ENCODE measurements at regions not wholly inside any gene's neighbourhood (a gene's known extent, or its start where the extent isn't known, plus 50 kb on each side); places are given as distances from the start of the nearest gene placed in this dataset.

DNA sequence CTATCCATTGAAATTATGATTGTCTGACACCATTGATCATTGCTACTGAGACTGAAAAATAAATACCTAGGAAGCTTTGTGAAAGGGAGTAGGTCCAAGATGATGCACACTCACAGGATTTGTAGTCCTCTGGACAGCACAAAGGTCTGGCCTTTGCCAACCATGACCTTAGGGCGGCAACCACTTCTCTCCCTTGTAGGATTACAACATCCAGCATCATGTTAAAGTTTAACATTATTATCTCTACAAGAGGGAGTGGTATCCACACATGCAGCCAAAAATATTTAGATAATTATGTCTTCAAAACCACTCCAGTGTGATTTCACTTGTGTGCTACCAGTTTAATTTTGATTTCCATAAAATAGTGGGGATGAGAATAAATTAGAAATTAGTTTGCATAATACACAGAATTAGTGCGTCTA lies 51.1 kb upstream of the NHSL1 start:
- DNase-seq (ENCODE audit: low spot score), result no peak

GRCh38 chr6:138554146-138554545 lies 54.9 kb upstream of the NHSL1 start:
- no peak for DNase-seq (ENCODE audit: low spot score)

- DNase-seq (ENCODE audit: low spot score), result no peak
These were observed 56.2 kb upstream of the NHSL1 start for GRCh38 chr6:138555421-138555988.

- DNase-seq (ENCODE audit: low spot score), result no peak
These were observed 57.9 kb upstream of the NHSL1 start for GRCh38 chr6:138557147-138557546.

GRCh38 chr6:138559143-138559542 lies 59.8 kb upstream of the NHSL1 start:
- DNase-seq (ENCODE audit: low spot score), result no peak

DNA sequence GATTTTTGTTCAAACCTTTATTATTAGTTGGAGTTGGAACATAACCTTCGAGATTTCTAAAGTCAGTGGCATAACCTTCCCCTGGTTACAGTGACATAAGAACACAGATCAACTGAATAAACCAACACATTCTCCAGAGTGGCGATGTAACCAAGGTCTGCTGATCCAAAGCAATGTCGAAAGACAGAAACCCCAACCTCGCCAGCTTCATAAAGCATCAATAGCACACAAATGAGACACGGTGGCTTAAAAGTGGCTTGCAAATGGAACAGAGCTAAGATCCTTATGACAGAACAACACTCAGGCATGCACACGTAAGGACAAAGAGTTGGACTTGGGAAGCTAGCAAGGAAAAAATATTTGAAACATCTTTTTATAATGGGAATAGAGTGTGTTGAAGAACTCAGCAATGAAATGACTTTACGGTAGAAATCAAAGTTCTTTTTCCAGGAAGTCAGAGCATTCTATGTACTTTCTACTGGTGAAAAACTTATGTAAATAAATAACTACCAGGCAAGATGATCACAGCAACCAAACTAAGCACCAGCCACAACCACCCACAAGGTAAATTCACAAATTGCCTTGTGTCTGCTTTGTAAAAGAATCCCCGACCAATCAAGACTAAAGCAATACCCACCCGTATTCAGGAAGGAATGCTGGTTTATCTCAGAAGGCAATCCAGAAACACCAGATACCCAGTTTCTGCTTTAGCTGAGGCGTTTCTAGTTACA lies 61.0 kb upstream of the NHSL1 start:
- DNase-seq (ENCODE audit: low spot score), result no peak

GRCh38 chr6:138562691-138563090 lies 63.4 kb upstream of the NHSL1 start:
- DNase-seq (ENCODE audit: low spot score), result no peak

DNA sequence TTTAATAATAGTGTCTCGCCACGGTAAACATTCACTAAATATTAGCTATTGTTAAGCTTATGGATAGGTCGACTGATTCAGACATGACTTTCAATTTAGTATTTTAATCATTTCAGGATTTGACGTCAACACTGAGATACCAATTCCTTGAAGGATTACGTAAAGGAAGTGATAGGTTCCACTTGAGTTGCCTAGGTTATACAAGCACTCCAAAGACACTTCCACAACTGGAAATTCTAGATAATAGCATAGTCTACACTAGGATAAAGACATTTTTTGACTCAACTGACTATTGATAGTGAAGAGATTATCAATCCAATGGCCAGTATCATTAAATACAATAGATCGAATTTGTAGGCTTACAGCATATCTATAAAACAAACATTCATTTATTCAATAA lies 63.9 kb upstream of the NHSL1 start:
- DNase-seq (ENCODE audit: low spot score), result no peak

DNA sequence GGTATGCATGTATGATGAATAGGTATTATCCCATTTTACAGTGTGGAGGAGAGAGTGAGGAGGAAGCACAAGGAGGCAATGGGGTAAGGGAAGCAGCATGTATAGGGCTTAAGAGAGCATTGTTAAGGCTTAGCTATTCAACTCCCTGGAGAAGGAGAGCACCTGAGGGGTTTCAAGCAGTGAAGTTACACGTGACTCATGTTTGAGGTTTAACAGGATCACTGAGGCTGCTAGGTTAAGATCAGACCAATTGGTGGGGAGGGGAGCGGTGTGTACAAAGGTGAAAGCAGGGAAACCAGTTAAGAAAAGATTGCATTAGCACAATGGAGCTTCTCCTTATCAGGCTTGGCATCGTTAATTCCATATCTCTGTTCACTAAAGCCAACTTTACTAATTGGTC lies 64.4 kb upstream of the NHSL1 start:
- DNase-seq (ENCODE audit: low spot score), result no peak

DNA sequence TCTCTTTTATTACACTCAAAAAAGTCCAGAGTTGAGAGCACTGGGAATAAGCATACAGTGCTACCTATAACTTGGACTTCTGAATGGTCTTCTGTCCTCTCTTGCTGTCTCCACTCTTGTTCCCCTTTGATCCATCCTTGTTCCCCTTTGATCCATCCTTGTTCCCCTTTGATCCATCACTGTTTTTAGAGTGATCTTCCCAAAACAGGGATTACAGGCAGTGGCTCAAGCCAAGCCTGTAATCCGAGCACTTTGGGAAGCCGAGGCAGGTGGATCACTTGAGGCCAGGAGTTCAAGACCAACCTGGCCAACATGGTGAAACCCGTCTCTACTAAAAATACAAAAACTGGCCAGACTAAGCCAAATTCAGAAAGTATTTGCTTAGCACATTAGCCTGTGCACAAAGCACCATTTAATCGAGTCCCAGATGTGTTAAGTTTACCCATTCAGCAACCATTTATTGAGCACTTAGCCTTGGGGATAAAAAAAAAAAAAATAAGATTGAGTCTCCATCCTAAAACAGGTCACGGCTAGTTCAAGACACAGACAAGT lies 65.0 kb upstream of the NHSL1 start:
- no peak for DNase-seq (ENCODE audit: low spot score)

DNA sequence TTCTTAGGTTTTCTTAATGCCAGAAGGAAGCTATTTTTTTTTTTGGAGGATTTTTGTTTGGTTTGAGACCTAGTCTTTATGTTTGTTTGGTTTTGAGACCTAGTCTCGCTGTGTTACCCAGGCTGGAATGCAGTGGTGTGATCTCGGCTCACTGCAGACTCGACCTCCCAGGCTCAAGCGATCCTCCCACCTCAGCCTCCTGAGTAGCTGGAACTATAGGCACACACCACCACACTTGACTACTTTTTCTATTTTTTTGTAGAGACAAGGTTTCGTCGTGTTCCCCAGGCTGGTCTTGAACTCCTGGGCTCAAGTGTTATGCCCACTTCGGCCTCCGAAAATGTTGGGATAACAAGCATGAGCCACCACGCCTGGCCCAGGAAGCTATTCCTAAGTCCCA lies 67.8 kb upstream of the NHSL1 start:
- DNase-seq (ENCODE audit: low spot score), result no peak

DNA sequence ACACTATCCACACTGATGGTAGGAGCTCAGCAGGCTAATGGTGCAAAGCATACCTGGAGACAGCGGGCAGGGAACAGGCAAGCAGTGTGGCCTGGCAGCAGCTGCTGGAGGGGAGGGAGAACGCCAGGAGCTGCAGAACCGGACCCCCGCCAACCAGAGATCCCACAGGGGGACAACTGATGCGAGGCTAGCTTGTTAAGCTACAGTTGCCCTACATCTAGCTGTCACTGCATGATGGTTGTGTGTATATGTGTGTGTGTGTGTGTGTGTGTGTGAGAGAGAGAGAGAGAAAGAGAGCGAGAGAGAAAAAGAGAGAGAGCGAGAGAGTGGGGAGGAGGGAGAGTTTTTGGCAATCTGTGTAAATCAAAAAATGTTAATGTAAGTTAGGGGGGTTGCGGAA lies 69.7 kb upstream of the NHSL1 start:
- no peak for DNase-seq (ENCODE audit: low spot score)

- no peak for DNase-seq (ENCODE audit: low spot score)
These were observed 70.3 kb upstream of the NHSL1 start for GRCh38 chr6:138569554-138569953.

GRCh38 chr6:138569970-138570724 lies 70.9 kb upstream of the NHSL1 start:
- no peak for DNase-seq (ENCODE audit: low spot score)

- no peak for DNase-seq (ENCODE audit: low spot score)
These were observed 71.4 kb upstream of the NHSL1 start for GRCh38 chr6:138570725-138571029.

DNA sequence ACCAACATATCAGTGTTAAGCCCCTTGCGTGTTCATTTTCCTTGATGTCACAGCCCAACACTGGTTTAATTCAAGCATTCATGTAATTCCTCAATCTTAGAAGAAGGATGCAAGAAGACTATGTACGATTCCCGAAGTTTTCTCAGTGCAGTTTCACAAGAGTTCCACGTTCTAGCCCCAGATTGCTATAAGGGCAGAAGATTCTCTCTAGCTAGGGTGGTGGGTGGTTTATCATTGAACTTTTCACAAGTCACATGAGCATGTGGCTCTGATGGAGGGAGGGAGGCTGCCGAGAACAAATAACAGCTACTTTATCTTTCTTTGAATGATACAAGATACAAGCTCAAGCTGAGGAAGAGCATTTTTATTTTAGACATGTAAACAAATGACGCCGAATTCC lies 71.9 kb upstream of the NHSL1 start:
- DNase-seq (ENCODE audit: low spot score), result no peak

DNA sequence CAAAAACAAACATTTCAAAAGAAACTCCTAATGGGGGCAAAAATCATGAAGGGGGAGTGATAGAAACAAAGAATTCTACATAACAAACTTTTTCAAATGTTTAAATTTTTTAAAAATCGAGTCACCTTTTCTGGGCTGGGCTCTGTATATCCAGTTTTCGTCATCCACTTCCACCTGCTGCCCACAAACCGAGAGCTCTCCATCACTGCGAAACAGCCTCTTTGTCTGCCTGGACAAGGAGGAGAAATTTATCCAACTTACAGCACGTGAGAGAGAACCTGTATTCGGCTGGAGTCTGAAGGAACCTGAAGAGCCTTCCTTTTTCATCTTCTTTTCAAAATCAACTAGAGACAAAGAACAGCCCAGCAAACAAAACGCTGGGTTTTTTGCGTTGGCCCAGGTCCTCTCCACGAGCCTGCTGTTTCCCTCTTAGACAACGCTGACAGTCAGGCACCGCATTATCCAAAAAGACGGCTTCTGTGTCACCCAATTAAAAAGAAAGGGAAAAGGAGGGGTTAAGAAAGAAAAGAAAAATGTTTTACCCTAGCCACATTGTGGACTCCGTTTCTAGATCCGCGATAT lies 72.4 kb upstream of the NHSL1 start:
- DNase-seq (ENCODE audit: low spot score), result no peak

DNA sequence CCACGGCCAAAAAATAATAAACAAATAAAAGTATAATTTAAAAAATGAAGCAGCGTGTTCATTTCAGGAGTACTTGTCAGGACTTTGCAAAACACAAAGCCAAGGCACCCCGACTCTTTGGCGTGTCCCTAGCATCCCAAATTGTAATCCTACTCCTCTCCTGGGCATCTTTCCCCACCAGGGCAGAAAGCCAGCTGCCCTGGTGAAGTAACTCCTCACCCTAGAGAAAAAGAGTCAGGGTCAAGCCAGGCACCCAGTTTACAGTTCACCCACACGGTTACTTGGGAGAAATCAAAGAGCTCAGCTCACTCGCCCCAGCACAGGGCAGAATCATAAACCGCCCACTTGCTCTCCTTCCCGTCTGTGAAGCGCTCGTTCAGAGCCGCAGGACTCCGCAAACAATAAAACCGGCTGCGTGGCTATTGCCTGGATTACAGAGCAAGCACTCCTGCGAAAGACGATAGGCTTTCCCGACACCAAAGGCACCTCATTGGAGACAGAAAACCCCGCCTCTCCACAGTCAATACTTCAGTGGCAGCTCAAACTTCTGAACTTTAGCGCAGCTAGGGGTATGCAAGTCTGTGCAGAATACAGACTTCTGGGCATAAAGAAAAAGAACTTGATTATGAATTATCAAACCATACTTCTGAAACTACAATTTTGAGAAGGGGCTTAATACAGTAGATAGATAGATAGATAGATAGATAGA lies 73.0 kb upstream of the NHSL1 start:
- DNase-seq (ENCODE audit: low spot score), result no peak

GRCh38 chr6:138572885-138573284 lies 73.6 kb upstream of the NHSL1 start:
- no peak for DNase-seq (ENCODE audit: low spot score)

- no peak for DNase-seq (ENCODE audit: low spot score)
These were observed 76.0 kb upstream of the NHSL1 start for GRCh38 chr6:138575257-138575656.

- no peak for DNase-seq (ENCODE audit: low spot score)
These were observed 77.0 kb upstream of the NHSL1 start for GRCh38 chr6:138576313-138576712.
